ENCODE measurements at regions not wholly inside any gene's neighbourhood (a gene's known extent, or its start where the extent isn't known, plus 50 kb on each side); places are given as distances from the start of the nearest gene placed in this dataset.

DNA sequence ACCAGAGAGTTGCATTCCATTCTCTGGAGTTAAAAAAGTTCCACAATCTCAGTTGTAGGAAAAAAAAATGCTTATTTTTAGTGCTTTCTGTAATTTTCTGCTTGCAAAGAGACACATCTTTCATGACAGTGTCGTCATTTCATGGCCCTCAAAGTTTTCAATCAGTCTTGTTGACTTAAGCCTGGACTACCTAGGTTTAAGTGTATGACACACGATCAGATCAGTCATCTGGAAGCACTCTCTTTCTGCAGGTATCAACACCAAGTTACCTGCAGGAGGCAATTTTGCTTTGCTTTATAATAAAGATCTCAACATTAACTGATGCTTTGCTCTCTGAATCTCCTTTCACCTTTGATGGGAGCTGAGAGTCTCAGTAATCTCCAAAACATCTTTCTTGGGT is 251.6 kb downstream of the BCAT1 start:
- Histone ChIP-seq H3K36me3 (ENCODE audit: control insufficient read depth in 1 of 2, insufficient read depth in 2 of 2, low read length in 2 of 2) (no peaks in the 10 kb centered on the region), H2AFZ (ENCODE audit: low read depth, low read length, poor library complexity, severe bottlenecking) (no peak overlapping the region), H3K4me1 (ENCODE audit: control insufficient read depth in 1 of 2, insufficient read depth in 2 of 2, low read length in 2 of 2) (no peaks in the 10 kb centered on the region), H3K4me3 (replicated peaks in 1 of 2; ENCODE audit: low read depth in 1 of 2, low read length in 2 of 2) (no peak overlapping the region), H3K9me2 (ENCODE audit: insufficient read depth) (no peaks in the 10 kb centered on the region), H3K4me2 (ENCODE audit: low read length) (no peak overlapping the region), H3K79me2 (ENCODE audit: insufficient read depth, low read length) (no peaks in the 10 kb centered on the region), H4K20me1 (ENCODE audit: insufficient read depth) (no peaks in the 10 kb centered on the region), H3K9me3 (ENCODE audit: control insufficient read depth in 1 of 2, insufficient read depth in 1 of 2, low read depth in 1 of 2, low read length in 2 of 2) (peaks cover 0 to 3% of the 10 kb centered on the region in 2 experiments; a peak in 2 of 4 replicates), H3K9ac (ENCODE audit: low read length) (no peak overlapping the region), H3K27ac (ENCODE audit: low read depth, low read length) (no peak overlapping the region), H3K27me3 (ENCODE audit: insufficient read depth, low read length) (no peaks in the 10 kb centered on the region)
- ChIA-PET POLR2A (no interaction called here), RAD21 (ENCODE audit: low non-redundant PET in 1 of 2, low total read pairs in 2 of 2, uncharacterized antibody in 2 of 2, unreplicated experiment in 2 of 2) (no interaction called here), CTCF (no interaction called here)
- BruUV-seq (replicated peaks): no TSS peak
- DNase-seq (ENCODE audit: low read depth, low spot score): no peak
- intact Hi-C loops (cut with micrococcal nuclease): no loop called here
- TF ChIP-seq REST (IDR thresholded peaks at IDR 0.05; ENCODE audit: low read depth): no peak
- no peak for TF ChIP-seq RAD21 (IDR thresholded peaks at IDR 0.05; ENCODE audit: low read depth)
- TF ChIP-seq TCF7L2 (IDR thresholded peaks at IDR 0.05; ENCODE audit: borderline replicate concordance, extremely low read depth, insufficient read depth, insufficient read length): no peak
- TF ChIP-seq SIN3A (IDR thresholded peaks at IDR 0.05; ENCODE audit: low read depth): no peak
- TF ChIP-seq EZH2phosphoT487 (IDR thresholded peaks at IDR 0.05; ENCODE audit: borderline replicate concordance): no peak
- TF ChIP-seq CEBPB (IDR thresholded peaks at IDR 0.05; ENCODE audit: low read depth): no peak
- no peak for TF ChIP-seq EZH2 (IDR thresholded peaks at IDR 0.05)
- no peak for TF ChIP-seq ZFX (IDR thresholded peaks at IDR 0.05)
- no peak for TF ChIP-seq ATF3 (IDR thresholded peaks at IDR 0.05)
- TF ChIP-seq MAX (IDR thresholded peaks at IDR 0.05): no peak
- TF ChIP-seq YY1 (IDR thresholded peaks at IDR 0.05; ENCODE audit: extremely low read depth, insufficient replicate concordance, low read depth, low read length): no peak
- no peak for TF ChIP-seq POLR2AphosphoS5 (IDR thresholded peaks at IDR 0.05; ENCODE audit: low read depth, low read length)
- ATAC-seq: no peak

All from HCT116 (cell line).